Epithelial cell of esophagus (primary cell): ENCODE measurements at regions not wholly inside any gene's neighbourhood (a gene's known extent, or its start where the extent isn't known, plus 50 kb on each side); places are given as distances from the start of the nearest gene placed in this dataset.

Source experiments
- DNase-seq: peaks from one replicate; pipeline ENCODE4 v3.0.0; 2010; ENCODE audit warnings: low read depth
- H3K4me3 ChIP-seq: 2 replicates; pipeline ENCODE4 v1.5.1; 2011; ENCODE audit warnings: mild to moderate bottlenecking, low read length, control low read depth
- TF ChIP-seq, protein P1 (sequence below): IDR thresholded peaks from 2 replicates; pipeline ENCODE4 v1.5.1; 2011; ENCODE audit warnings: low read depth, mild to moderate bottlenecking, low read length, control low read depth, inconsistent platforms; ENCODE audit not compliant: insufficient read depth; ENCODE audit errors: missing control alignments

- H3K4me3 ChIP-seq = no peak overlapping the region
- DNase-seq = no peak
- TF ChIP-seq, protein P1, sequence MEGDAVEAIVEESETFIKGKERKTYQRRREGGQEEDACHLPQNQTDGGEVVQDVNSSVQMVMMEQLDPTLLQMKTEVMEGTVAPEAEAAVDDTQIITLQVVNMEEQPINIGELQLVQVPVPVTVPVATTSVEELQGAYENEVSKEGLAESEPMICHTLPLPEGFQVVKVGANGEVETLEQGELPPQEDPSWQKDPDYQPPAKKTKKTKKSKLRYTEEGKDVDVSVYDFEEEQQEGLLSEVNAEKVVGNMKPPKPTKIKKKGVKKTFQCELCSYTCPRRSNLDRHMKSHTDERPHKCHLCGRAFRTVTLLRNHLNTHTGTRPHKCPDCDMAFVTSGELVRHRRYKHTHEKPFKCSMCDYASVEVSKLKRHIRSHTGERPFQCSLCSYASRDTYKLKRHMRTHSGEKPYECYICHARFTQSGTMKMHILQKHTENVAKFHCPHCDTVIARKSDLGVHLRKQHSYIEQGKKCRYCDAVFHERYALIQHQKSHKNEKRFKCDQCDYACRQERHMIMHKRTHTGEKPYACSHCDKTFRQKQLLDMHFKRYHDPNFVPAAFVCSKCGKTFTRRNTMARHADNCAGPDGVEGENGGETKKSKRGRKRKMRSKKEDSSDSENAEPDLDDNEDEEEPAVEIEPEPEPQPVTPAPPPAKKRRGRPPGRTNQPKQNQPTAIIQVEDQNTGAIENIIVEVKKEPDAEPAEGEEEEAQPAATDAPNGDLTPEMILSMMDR = no peak
Observed at GRCh38 chr2:65957886-65958285, 477.0 kb upstream of the MEIS1 start.

- no peak overlapping the region for H3K4me3 ChIP-seq
- DNase-seq = no peak
- TF ChIP-seq, protein P1 = no peak
Observed at GRCh38 chr2:65957454-65957853, 477.5 kb upstream of the MEIS1 start.

DNA sequence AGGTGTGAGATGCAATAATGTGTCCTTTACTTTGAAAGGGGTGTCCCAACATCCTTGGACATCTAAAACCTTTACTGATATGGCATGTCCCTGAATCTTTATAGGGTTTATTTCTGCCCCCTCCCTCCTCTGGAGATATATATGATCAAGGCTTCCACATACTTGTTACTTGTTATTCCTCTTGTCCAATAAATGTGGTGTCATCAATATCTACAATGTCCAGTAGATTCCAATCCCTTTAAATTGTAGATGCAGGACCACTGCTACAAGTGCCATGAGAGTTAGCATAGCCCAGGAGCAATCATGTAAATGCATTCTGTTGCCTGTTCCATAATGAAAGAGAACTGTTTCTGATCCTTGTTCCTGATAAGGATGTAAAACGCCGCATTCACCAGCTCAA, 479.7 kb upstream of the MEIS1 start:
- no peak for DNase-seq
- H3K4me3 ChIP-seq = no peak overlapping the region
- TF ChIP-seq, protein P1 = no peak

- TF ChIP-seq, protein P1 = no peak
- no peak for DNase-seq
- no peak overlapping the region for H3K4me3 ChIP-seq
Observed at GRCh38 chr2:65952966-65953761, 481.8 kb upstream of the MEIS1 start.

- DNase-seq = no peak
- H3K4me3 ChIP-seq = no peak overlapping the region
- TF ChIP-seq, protein P1 = no peak
Observed at GRCh38 chr2:65944213-65944612, 490.7 kb upstream of the MEIS1 start.

- H3K4me3 ChIP-seq = no peak overlapping the region
- TF ChIP-seq, protein P1 = no peak
- DNase-seq = no peak
Observed at GRCh38 chr2:65943099-65943786, 491.7 kb upstream of the MEIS1 start.
